ENCODE measurements at regions not wholly inside any gene's neighbourhood (a gene's known extent, or its start where the extent isn't known, plus 50 kb on each side); places are given as distances from the start of the nearest gene placed in this dataset.

DNA sequence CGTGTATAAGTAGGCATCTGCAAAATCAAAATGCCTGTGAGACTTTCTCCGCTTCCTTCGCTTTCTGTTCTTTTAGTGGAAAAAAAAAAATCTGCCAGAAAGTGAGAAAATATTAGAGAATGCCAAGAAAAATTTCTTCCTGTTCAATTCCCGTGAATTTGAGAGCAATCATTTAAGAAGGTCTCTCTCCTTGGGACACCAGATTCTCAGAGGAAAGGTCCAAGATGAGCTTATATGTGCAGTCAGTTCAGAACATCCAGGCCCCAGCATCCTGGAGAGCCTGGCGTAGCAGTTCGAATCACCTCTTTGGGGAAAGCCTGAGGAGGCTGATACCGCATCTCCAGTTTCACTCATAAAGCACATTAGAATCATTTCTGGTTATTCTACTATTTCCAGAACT is 912.8 kb downstream of the GALC start:
- TF ChIP-seq POLR2A (IDR thresholded peaks at IDR 0.05; ENCODE audit: low read depth, low read length) = no peak
- TF ChIP-seq, protein P1, sequence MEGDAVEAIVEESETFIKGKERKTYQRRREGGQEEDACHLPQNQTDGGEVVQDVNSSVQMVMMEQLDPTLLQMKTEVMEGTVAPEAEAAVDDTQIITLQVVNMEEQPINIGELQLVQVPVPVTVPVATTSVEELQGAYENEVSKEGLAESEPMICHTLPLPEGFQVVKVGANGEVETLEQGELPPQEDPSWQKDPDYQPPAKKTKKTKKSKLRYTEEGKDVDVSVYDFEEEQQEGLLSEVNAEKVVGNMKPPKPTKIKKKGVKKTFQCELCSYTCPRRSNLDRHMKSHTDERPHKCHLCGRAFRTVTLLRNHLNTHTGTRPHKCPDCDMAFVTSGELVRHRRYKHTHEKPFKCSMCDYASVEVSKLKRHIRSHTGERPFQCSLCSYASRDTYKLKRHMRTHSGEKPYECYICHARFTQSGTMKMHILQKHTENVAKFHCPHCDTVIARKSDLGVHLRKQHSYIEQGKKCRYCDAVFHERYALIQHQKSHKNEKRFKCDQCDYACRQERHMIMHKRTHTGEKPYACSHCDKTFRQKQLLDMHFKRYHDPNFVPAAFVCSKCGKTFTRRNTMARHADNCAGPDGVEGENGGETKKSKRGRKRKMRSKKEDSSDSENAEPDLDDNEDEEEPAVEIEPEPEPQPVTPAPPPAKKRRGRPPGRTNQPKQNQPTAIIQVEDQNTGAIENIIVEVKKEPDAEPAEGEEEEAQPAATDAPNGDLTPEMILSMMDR (conservative IDR thresholded peaks at IDR 0.05; ENCODE audit: low read depth, low read length) = no peak
- TF ChIP-seq SMC3 (IDR thresholded peaks at IDR 0.05; ENCODE audit: low read depth, low read length) = no peak
- no peak for TF ChIP-seq RCOR1 (IDR thresholded peaks at IDR 0.05; ENCODE audit: insufficient replicate concordance, low read length)
- no peak for TF ChIP-seq RAD21 (IDR thresholded peaks at IDR 0.05; ENCODE audit: low read length)
- TF ChIP-seq NFE2L2 (IDR thresholded peaks at IDR 0.05; ENCODE audit: low read depth, low read length) = no peak
- no peak for TF ChIP-seq MAZ (IDR thresholded peaks at IDR 0.05; ENCODE audit: borderline replicate concordance, low read depth, low read length)
- TF ChIP-seq, protein P2, sequence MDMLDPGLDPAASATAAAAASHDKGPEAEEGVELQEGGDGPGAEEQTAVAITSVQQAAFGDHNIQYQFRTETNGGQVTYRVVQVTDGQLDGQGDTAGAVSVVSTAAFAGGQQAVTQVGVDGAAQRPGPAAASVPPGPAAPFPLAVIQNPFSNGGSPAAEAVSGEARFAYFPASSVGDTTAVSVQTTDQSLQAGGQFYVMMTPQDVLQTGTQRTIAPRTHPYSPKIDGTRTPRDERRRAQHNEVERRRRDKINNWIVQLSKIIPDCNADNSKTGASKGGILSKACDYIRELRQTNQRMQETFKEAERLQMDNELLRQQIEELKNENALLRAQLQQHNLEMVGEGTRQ (IDR thresholded peaks at IDR 0.05; ENCODE audit: low read depth, low read length) = no peak
- TF ChIP-seq, protein P3, sequence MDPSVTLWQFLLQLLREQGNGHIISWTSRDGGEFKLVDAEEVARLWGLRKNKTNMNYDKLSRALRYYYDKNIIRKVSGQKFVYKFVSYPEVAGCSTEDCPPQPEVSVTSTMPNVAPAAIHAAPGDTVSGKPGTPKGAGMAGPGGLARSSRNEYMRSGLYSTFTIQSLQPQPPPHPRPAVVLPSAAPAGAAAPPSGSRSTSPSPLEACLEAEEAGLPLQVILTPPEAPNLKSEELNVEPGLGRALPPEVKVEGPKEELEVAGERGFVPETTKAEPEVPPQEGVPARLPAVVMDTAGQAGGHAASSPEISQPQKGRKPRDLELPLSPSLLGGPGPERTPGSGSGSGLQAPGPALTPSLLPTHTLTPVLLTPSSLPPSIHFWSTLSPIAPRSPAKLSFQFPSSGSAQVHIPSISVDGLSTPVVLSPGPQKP (IDR thresholded peaks at IDR 0.05; ENCODE audit: borderline replicate concordance, low read depth, low read length) = no peak
- TF ChIP-seq FOS (IDR thresholded peaks at IDR 0.05; ENCODE audit: low read depth, low read length) = no peak
- TF ChIP-seq CEBPB (IDR thresholded peaks at IDR 0.05; ENCODE audit: low read depth, low read length) = no peak
- TF ChIP-seq RFX5 (IDR thresholded peaks at IDR 0.05; ENCODE audit: low read depth, low read length) = no peak
- no peak for TF ChIP-seq CHD1 (IDR thresholded peaks at IDR 0.05; ENCODE audit: low read depth, low read length)
- no peak overlapping the region for H4K5ac ChIP-seq (ENCODE audit: low read depth, low read length)
- no peak overlapping the region for H3K18ac ChIP-seq (ENCODE audit: low read depth, low read length)
- H3K4me3 ChIP-seq (ENCODE audit: insufficient read depth, low read depth, low read length) = no peak overlapping the region
- H3K14ac ChIP-seq (replicated peaks; ENCODE audit: low read depth, low read length) = no peak overlapping the region
- H4K20me1 ChIP-seq (ENCODE audit: insufficient read depth, low read length) = no peaks in the 10 kb centered on the region
- no peak overlapping the region for H2BK20ac ChIP-seq (ENCODE audit: low read depth, low read length)
- no peak overlapping the region for H3K4me2 ChIP-seq (ENCODE audit: low read depth, low read length)
- H3K27me3 ChIP-seq (ENCODE audit: control insufficient read depth, insufficient read depth, low read length) = no peaks in the 10 kb centered on the region
- CTCF ChIA-PET = interaction anchor here (0.7 to 1.2 kb wide), 2 partner anchors 9 to 70 kb away, joined by 3 to 4 read pairs; no protein-coding TSS in a partner anchor
- H3K4ac ChIP-seq (ENCODE audit: low read depth, low read length) = no peak overlapping the region
- no peaks in the 10 kb centered on the region for H3K79me1 ChIP-seq (ENCODE audit: low read depth in 1 of 2, low read length in 2 of 2)
- H3K9me3 ChIP-seq (ENCODE audit: control insufficient read depth, insufficient read depth, low read length) = no peaks in the 10 kb centered on the region
- no peak overlapping the region for H3K27ac ChIP-seq (ENCODE audit: insufficient read depth, low read length)
- no peak overlapping the region for H2AK5ac ChIP-seq (ENCODE audit: low read depth, low read length)
- no peak overlapping the region for H4K91ac ChIP-seq (ENCODE audit: insufficient read depth, low read depth, low read length)
- H2BK15ac ChIP-seq (ENCODE audit: low read depth, low read length) = no peak overlapping the region
- in situ Hi-C loops (cut with MboI; ENCODE audit: low sequenced_read_pairs) (no loop called here), intact Hi-C loops (cut with micrococcal nuclease) (no loop called here), dilution Hi-C loops (cut with HindIII; ENCODE audit: low sequenced_read_pairs, unreplicated experiment) (no loop called here)
- H3K9ac ChIP-seq (ENCODE audit: low read depth, low read length) = no peak overlapping the region
- H2AFZ ChIP-seq (replicated peaks; ENCODE audit: low read length, poor library complexity) = no peak overlapping the region
- H3K4me1 ChIP-seq (ENCODE audit: control insufficient read depth, insufficient read depth, low read length) = no peaks in the 10 kb centered on the region
- no peak for DNase-seq
- H3K36me3 ChIP-seq (ENCODE audit: control insufficient read depth, insufficient read depth, low read length) = no peaks in the 10 kb centered on the region
- H3K9me1 ChIP-seq (ENCODE audit: insufficient read depth, low read length) = no peaks in the 10 kb centered on the region
- no peak overlapping the region for H2BK120ac ChIP-seq (ENCODE audit: low read depth, low read length)
- no peak overlapping the region for H4K8ac ChIP-seq (ENCODE audit: low read depth in 2 of 2, low read length in 2 of 2)
- no peak overlapping the region for H2AK9ac ChIP-seq (replicated peaks; ENCODE audit: low read depth, low read length, poor library complexity)
- WGBS, 2 experiments (ENCODE audit: extremely low coverage in 2 of 2, insufficient read length in 1 of 2) = 87% methylated on average over 3 of the region's 7 CpGs; no CpG with 5 or more reads in 1 of the 2 experiments
- H3K23ac ChIP-seq (ENCODE audit: low read depth, low read length) = no peak overlapping the region
- ATAC-seq (ENCODE audit: low read depth) = no peak
- no peak overlapping the region for H3K56ac ChIP-seq (ENCODE audit: extremely low read depth, insufficient read depth, low read length)
- POLR2A ChIA-PET (ENCODE audit: unreplicated experiment) = no interaction called here
- H2BK5ac ChIP-seq (ENCODE audit: low read depth, low read length, poor library complexity, severe bottlenecking) = no peak overlapping the region
- BruUV-seq (replicated peaks) = no TSS peak

Data from IMR-90 (cell line).